CD4-positive, alpha-beta T cell treated with Interleukin-1 beta for 1 hour (primary cell): ENCODE measurements at regions not wholly inside any gene's neighbourhood (a gene's known extent, or its start where the extent isn't known, plus 50 kb on each side); places are given as distances from the start of the nearest gene placed in this dataset.

Experiments used
- DNase-seq, 2 donors: peaks; one replicate each; pipeline ENCODE4 v3.0.0-alpha.2; 2020 to 2022

DNA sequence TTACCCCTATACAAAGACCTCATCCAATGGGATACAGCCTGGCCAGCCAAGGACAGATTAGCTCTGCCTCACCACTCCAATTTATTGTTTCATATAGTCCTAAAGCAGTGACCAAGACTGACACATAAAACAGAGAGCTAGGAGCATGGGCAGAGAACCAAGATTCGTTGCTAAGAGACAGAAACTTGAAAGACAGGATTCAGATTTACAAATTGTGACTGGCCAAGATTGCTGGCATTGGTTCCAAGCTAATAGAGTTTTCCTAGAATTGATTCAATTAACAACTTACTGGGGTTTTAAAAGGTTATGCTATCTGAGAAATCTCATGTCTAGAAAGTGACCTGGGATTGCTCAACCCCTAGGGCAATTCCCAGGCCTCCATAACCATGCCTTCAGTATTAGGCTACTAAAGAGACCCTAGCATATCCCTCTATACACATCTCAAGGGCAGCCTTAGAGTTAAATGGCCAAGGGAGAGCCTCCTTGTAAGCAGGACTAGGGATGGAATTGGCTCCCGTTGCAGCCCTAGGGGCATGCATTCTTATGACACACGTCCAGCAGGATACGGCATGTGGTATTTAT lies 75.6 kb downstream of the ICOS start:
- no peak for DNase-seq

DNA sequence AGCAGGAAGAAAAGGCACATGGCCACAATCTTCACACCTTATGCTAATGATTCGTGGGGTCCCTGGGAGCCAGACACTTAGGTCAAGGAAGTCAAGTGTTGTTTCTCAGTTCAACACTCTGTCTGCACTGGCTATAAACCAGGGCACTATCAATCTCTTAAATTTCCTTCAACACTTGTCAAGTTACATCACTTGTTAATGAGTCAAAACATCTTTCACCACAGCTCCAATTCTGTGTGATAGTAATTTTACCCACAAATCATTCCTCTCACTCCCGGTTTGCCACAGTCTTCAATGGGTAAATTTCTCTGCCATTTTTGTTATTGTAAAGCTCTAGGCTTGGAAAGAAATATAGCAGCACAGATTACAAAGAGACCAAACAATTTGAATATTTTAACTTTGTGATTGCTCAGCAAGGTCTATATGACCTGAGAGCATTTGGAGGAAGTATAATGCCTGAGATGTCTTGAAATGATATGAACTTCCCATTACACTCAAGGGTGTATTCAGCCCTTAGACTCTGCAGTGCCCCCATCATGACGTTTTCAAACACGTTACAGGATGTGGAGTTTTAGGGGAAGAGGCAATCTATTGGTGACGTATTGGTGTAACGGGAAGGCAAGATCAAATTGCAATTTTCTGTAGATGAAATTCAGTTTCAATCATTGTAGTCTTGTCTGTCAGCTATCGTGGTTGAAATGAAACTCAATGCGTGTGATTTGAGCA lies 78.7 kb downstream of the ICOS start:
- DNase-seq: peak; percentile 26 to 56

GRCh38 chr2:204018717-204019116 lies 82.2 kb downstream of the ICOS start:
- no peak for DNase-seq

GRCh38 chr2:204019572-204020501 lies 83.3 kb downstream of the ICOS start:
- DNase-seq: no peak

DNA sequence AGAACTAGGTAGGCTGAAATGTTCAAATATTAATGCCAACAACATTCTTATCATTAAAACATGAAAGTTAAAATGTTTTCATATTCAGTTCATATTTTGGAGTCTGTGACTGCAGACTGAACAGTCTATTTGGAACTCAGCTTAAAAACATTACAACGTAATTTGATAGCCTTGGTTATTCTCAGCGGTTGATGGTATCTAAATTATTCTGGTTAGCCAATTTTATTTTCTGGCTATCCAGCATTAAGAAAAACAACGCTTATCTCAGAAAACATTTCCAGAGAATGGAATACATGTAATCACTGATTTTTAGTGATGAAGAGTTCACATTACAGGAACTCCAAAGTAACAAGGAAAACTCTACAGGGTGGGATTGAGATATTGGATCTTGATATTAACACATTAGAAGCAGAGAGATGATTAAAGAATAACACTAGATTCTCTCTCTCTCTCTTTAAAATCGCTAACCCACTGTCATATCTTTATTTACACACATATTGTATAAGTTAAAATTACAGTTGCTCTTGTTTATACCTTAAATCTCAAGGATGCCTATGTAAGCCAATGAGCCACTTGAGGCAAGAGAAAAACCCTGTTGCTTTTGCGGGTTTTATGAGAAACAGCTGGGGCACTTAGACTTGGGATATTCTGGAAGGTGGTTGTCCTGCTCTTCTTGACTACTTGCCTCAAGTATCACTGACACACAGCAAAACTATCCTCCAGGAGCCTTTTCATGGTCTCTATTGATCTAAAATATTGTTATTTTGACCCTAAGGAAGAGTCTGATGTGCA lies 84.9 kb downstream of the ICOS start:
- DNase-seq: no peak

GRCh38 chr2:204022550-204022949 lies 86.0 kb downstream of the ICOS start:
- no peak for DNase-seq

- DNase-seq: peak in 1 of 2 donors; percentile 7
These were observed 86.5 kb downstream of the ICOS start for GRCh38 chr2:204023088-204023487.

- DNase-seq: peak in 1 of 2 donors; percentile 25
These were observed 87.9 kb downstream of the ICOS start for GRCh38 chr2:204024503-204024902.

- no peak for DNase-seq
These were observed 88.4 kb downstream of the ICOS start for GRCh38 chr2:204024906-204025475.

DNA sequence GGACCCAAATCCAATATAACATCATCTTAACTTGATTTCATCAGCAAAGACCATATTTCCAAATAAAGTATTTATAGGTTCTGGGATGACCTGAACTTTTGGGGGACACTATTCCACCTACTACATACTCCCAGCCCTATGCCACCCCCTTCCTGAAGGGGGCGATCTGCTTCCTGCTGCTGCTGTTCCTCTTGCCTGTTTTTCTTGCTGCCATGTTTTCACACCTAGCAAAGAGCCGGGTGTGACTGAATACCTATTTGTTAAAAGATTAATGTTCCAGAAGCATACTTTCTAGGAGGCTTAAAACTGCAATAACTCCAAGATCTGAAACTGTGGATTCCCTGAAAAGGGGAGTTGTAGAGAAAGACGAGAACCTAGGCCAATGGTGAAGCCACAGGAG lies 89.7 kb downstream of the ICOS start:
- no peak for DNase-seq

DNA sequence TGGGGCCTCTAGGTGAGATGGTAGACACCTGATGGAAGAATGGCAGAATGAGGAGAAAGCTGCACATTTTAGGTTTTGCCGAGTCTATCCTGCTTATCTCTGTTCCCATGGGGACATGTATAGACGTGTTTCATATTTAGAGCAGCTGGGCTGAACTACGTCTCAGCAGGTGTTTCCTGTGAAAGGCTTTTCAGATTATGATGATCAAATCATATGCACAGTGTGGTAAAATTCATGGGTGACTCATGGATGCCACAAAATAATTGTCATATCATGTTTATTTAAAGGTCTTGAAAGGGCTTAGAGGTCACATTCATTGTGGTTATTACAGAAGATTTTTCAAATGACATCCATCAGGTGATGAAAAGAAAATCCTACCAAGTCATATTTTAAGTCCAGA lies 90.5 kb downstream of the ICOS start:
- DNase-seq: peak; percentile 7 to 45

GRCh38 chr2:204030322-204030721 lies 93.8 kb downstream of the ICOS start:
- no peak for DNase-seq

DNA sequence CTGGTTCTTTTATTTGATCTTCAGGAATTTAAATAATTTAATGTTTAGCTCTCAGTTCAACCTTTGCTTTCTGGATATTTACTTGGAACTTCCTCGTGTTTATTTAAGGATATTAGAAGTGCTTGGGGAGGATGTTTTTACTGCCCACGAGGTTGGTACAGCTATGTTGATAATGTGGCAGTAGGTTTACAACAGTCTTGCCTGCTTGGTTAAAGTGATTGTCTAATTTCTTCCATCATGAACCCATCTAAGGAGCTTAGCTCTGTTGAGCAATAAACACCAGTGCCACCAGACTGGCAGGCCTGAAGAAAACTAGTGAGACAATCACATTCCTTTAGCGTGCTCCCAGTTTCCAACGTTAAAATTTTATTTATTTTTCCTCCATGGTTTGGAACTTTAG lies 94.5 kb downstream of the ICOS start:
- DNase-seq: no peak

DNA sequence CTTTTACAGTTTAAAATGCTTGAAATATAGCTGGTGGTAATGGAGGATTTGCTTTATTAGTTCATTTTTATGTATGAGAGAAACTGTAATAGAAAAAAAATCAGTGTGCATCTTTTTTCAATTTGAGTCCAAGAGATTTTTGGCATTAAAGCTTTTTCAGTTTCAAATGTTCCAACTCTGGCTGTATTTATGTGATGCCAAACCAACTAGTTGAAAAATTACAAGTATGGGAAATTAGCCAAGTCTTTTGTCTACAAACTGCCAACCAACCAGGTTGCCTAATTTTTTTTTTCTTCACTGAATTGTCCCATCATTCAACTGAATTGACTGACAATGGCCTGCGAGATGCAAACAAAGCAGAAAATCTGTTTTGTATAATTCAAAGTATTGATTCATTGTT lies 95.7 kb downstream of the ICOS start:
- no peak for DNase-seq

- no peak for DNase-seq
These were observed 97.3 kb downstream of the ICOS start for GRCh38 chr2:204033611-204034495.

- no peak for DNase-seq
These were observed 100.1 kb downstream of the ICOS start for GRCh38 chr2:204036706-204037105.

DNA sequence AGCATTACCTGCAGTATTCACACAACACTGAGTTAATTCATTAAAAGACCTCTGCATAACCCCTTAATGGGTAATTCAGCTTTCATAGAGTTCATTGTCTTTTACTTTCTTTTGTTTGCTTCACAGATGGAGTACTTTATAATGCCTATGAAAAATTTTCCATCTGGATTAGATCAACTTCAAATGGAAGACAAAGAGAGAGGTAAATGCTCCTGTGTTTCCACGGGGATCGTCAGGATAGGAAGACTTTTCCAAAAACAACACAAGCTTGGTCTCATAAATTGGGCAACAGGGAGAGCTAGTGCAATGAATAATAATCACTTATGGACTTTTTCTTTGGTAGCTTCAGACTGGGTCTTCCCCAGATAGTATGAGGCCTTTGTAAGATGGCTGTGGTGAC lies 100.7 kb downstream of the ICOS start:
- no peak for DNase-seq

DNA sequence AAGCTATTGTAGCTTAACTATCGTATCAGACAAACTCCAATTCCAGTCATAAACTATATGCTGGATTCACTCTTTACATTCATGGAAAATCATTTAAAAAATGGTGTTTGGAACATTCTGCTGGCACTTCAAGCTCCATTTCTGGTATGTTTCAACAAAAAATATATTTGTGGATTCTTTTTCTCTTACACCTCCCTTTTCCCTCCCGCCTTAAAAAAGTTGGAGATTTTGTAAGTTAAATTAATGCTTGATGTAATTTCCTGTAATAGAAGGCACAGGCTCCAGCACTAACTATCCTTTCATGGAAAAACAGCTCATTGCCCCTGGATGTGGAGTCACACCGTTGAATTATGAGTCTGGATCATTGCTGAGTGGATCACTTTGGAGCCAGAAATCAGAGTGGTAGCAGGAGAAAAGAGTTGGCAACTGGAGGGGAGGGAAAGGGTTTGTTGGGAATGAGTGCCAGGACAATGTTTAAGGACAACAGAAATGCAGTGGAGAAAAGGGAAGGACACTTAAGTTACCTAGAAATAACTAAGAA lies 102.8 kb downstream of the ICOS start:
- DNase-seq: no peak

DNA sequence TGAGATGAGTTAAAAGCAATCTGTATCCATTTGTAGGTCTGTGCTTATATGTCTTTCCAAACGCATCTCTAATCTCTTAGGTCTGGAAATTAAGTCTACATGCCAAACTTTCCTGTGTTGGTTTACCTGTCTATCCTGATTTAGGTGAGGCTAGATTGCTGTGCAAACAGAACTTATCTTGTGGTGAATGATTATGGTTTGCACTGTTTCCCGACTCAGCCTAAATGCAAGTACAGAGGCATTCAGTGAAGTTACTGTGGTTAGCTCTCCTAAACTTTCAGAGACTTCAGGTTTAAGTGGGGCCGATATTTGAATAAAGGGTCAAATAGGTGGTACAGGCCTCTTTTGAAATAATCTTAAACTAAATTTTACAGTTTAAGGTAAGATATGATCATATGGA lies 103.5 kb downstream of the ICOS start:
- DNase-seq: no peak

DNA sequence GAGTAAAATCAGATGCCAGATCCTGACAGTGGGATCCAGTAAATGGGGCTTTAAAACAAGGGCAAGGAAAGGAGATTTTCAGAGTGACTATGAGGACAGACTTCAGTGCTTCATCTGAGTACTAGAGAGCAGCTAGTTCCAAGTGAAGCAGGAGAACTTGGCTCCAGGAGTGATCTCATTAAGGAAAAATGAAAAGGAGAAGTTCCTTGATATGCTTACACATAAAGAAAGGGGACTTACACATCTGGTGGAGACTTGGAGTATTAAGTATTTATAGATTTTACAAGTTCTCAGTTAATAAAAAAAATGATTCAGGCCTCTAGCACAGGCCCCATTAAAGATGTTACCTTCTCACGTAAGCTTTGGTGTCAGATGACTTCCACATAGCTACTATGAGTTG lies 105.8 kb downstream of the ICOS start:
- no peak for DNase-seq

DNA sequence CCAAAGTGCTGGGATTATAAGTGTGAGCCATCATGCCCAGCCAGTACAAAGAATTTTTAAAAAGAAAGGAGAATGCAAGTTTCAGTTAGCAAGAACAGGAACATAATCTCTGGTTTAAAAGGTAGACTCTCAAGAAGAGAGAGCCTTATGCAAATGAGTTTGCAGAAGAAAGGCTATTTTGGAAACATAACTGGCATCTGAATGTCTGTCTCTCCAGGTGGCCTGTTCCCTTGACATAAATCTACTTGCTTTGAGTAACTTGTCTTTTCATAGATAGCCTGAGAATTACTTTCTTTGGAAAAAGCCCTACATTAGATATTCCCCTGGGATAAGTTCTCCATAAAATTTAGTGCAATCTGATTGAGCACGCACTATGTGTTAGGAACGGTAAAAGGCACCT lies 109.6 kb downstream of the ICOS start:
- DNase-seq: no peak
